H1 (cell line): ENCODE measurements at regions not wholly inside any gene's neighbourhood (a gene's known extent, or its start where the extent isn't known, plus 50 kb on each side); places are given as distances from the start of the nearest gene placed in this dataset.

ENCODE experiments used
- CTCF ChIA-PET: fragments of 300-600 bp; sonication (Branson Sonifier 250); formaldehyde crosslinking; loops from one replicate; lab custom pipeline; 2021; ENCODE audit not compliant: partially characterized antibody; lab: Charles Lee
- POLR2A ChIA-PET: fragments of 300-600 bp; sonication (Branson Sonifier 250); formaldehyde crosslinking; loops from one replicate; lab custom pipeline; 2021; ENCODE audit warnings: inconsistent platforms; ENCODE audit not compliant: partially characterized antibody; lab: Charles Lee
- DNase-seq, 2 experiments: peaks; one replicate each; pipeline versions ENCODE4 v3.0.0 to v3.0.0-alpha.2; 2010 to 2022; ENCODE audit warnings: low spot score in 2 of 2, low read depth in 1 of 2, mixed read lengths in 1 of 2
- FAIRE-seq: peaks from 2 replicates; lab custom pipeline; 2011; peaks lifted over from hg19 to GRCh38; lab: Jason Lieb, UNC
- H2AFZ ChIP-seq: 2 replicates; pipeline ENCODE4 v1.8.1; 2012; ENCODE audit warnings: low read length, inconsistent platforms
- H2AK5ac ChIP-seq: 2 replicates; pipeline ENCODE4 v1.6.1; 2013; ENCODE audit warnings: low read depth, low read length
- H2BK120ac ChIP-seq: replicated peaks from 2 replicates; pipeline ENCODE3; 2013; ENCODE audit warnings: low read depth, low read length, inconsistent platforms
- H2BK12ac ChIP-seq: 2 replicates; pipeline ENCODE4 v1.6.1; 2013; ENCODE audit warnings: low read depth, low read length
- H2BK15ac ChIP-seq: 2 replicates; pipeline ENCODE4 v1.6.1; 2013; ENCODE audit warnings: low read length
- H2BK20ac ChIP-seq: 2 replicates; pipeline ENCODE4 v1.6.1; 2013; ENCODE audit warnings: low read length
- H2BK5ac ChIP-seq: 2 replicates; pipeline ENCODE4 v1.6.1; 2013; ENCODE audit warnings: low read depth, low read length
- H3K14ac ChIP-seq: 2 replicates; pipeline ENCODE4 v1.6.1; 2013; ENCODE audit warnings: inconsistent platforms; ENCODE audit not compliant: insufficient read length
- H3K18ac ChIP-seq: 2 replicates; pipeline ENCODE4 v1.6.1; 2013; ENCODE audit warnings: low read length; ENCODE audit errors: extremely low read depth
- H3K23ac ChIP-seq: 2 replicates; pipeline ENCODE4 v1.6.1; 2013; ENCODE audit warnings: inconsistent platforms; ENCODE audit not compliant: insufficient read length
- H3K23me2 ChIP-seq: 2 replicates; pipeline ENCODE4 v1.6.1; 2013; ENCODE audit warnings: low read depth, low read length
- H3K27ac ChIP-seq: 2 replicates; pipeline ENCODE4 v1.6.1; 2011; ENCODE audit warnings: low read depth, low read length, inconsistent platforms
- H3K27me3 ChIP-seq, 4 experiments: replicated peaks in 1 of 4; 1 replicate in 1 of 4; 2 replicates in 3 of 4; pipeline versions ENCODE4 v1.6.1 to v1.8.1; 2011 to 2013; ENCODE audit warnings: low read length in 3 of 4, mild to moderate bottlenecking in 3 of 4, inconsistent platforms in 2 of 4, mixed read lengths in 2 of 4, moderate library complexity in 1 of 4; ENCODE audit not compliant: control insufficient read depth in 3 of 4, insufficient read depth in 3 of 4; ENCODE audit errors: extremely low read depth in 1 of 4
- H3K36me3 ChIP-seq, 4 experiments: 2 replicates each; pipeline versions ENCODE4 v1.6.1 to v1.8.1; 2011 to 2013; ENCODE audit warnings: mild to moderate bottlenecking in 4 of 4, low read length in 3 of 4, moderate library complexity in 2 of 4, control low read depth in 1 of 4, inconsistent platforms in 1 of 4; ENCODE audit not compliant: insufficient read depth in 4 of 4, control insufficient read depth in 2 of 4
- H3K4ac ChIP-seq: replicated peaks from 2 replicates; pipeline ENCODE3; 2013; ENCODE audit warnings: low read length, low read depth, mixed read lengths, inconsistent platforms; ENCODE audit not compliant: insufficient read length
- H3K4me1 ChIP-seq, 4 experiments: replicated peaks in 1 of 4; 1 replicate in 1 of 4; 2 replicates in 3 of 4; pipeline versions ENCODE4 v1.6.1 to v1.8.1; 2011 to 2013; ENCODE audit warnings: low read length in 3 of 4, inconsistent platforms in 2 of 4, mixed read lengths in 1 of 4; ENCODE audit not compliant: insufficient read depth in 4 of 4, control insufficient read depth in 3 of 4
- H3K4me2 ChIP-seq, 2 experiments: 2 replicates each; pipeline versions ENCODE4 v1.6.1 to v1.8.1; 2011 to 2013; ENCODE audit warnings: low read depth in 2 of 2, low read length in 2 of 2, control low read depth in 1 of 2, inconsistent platforms in 1 of 2, mild to moderate bottlenecking in 1 of 2; ENCODE audit not compliant: insufficient read depth in 1 of 2
- H3K4me3 ChIP-seq, 4 experiments: fragments of 200-600, 300-600 bp in 1 of 4; sonication (generic), shearing (Covaris generic), sonication (Bioruptor Twin) in 1 of 4; 2 replicates each; pipeline versions ENCODE4 v1.5.1 to v1.8.1; 2011 to 2016; ENCODE audit warnings: low read length in 4 of 4, low read depth in 3 of 4, control low read depth in 2 of 4, inconsistent platforms in 2 of 4, mild to moderate bottlenecking in 2 of 4, mixed read lengths in 1 of 4, moderate library complexity in 1 of 4; ENCODE audit not compliant: insufficient read depth in 2 of 4; ENCODE audit errors: extremely low read depth in 1 of 4
- H3K56ac ChIP-seq: replicated peaks from 2 replicates; pipeline ENCODE3; 2013; ENCODE audit warnings: low read depth, mild to moderate bottlenecking, mixed read lengths, low read length, inconsistent platforms; ENCODE audit not compliant: insufficient read length
- H3K79me1 ChIP-seq: 2 replicates; pipeline ENCODE4 v1.6.1; 2013; ENCODE audit warnings: low read depth, low read length, control low read depth
- H3K79me2 ChIP-seq, 2 experiments: 2 replicates each; pipeline versions ENCODE4 v1.6.1 to v1.8.1; 2012 to 2013; ENCODE audit warnings: low read length in 2 of 2, mild to moderate bottlenecking in 2 of 2, inconsistent platforms in 1 of 2; ENCODE audit not compliant: insufficient read depth in 2 of 2, control insufficient read depth in 1 of 2
- H3K9ac ChIP-seq, 4 experiments: replicated peaks in 1 of 4; 1 replicate in 1 of 4; 2 replicates in 3 of 4; pipeline versions ENCODE4 v1.6.1 to v1.8.1; 2011 to 2013; ENCODE audit warnings: low read depth in 3 of 4, low read length in 3 of 4, control low read depth in 2 of 4, mild to moderate bottlenecking in 2 of 4, moderate library complexity in 2 of 4, inconsistent platforms in 1 of 4; ENCODE audit errors: extremely low read depth in 1 of 4
- H3K9me3 ChIP-seq, 2 experiments: 2 replicates each; pipeline versions ENCODE4 v1.6.1 to v1.8.1; 2012 to 2013; ENCODE audit warnings: mild to moderate bottlenecking in 2 of 2, moderate library complexity in 2 of 2, control low read depth in 1 of 2, inconsistent platforms in 1 of 2, low read depth in 1 of 2, low read length in 1 of 2, mixed read lengths in 1 of 2; ENCODE audit not compliant: insufficient read depth in 2 of 2
- H4K20me1 ChIP-seq, 2 experiments: replicated peaks in 1 of 2; 2 replicates each; pipeline versions ENCODE3 to v1.8.1; 2011 to 2013; ENCODE audit warnings: inconsistent platforms in 2 of 2, low read length in 2 of 2, mild to moderate bottlenecking in 1 of 2; ENCODE audit not compliant: insufficient read depth in 2 of 2, control insufficient read depth in 1 of 2
- H4K5ac ChIP-seq: 2 replicates; pipeline ENCODE4 v1.6.1; 2013; ENCODE audit warnings: low read length, low read depth, mixed read lengths, inconsistent platforms; ENCODE audit not compliant: insufficient read length
- H4K8ac ChIP-seq: 2 replicates; pipeline ENCODE4 v1.8.0; 2013; ENCODE audit warnings: mild to moderate bottlenecking, moderate library complexity, low read length, inconsistent platforms; ENCODE audit not compliant: insufficient read depth; ENCODE audit errors: extremely low read depth
- H4K91ac ChIP-seq: replicated peaks from 2 replicates; pipeline ENCODE3; 2013; ENCODE audit warnings: low read length, mixed read lengths, inconsistent platforms; ENCODE audit not compliant: insufficient read length
- HDAC2 ChIP-seq, 2 experiments: fragments of 300-600 bp in 1 of 2; sonication (generic) in 1 of 2; IDR thresholded peaks; 2 replicates each; pipeline ENCODE4 v1.6.1; 2011 to 2012; ENCODE audit warnings: low read depth in 2 of 2, low read length in 2 of 2, mild to moderate bottlenecking in 2 of 2, moderate library complexity in 2 of 2, borderline replicate concordance in 1 of 2, inconsistent platforms in 1 of 2
- KDM5A ChIP-seq: fragments of 200-600 bp; IDR thresholded peaks from 2 replicates; pipeline ENCODE4 v1.7.1; 2012; ENCODE audit warnings: mild to moderate bottlenecking, low read length, inconsistent platforms, mixed read lengths
- POLR2AphosphoS5 ChIP-seq: IDR thresholded peaks from 2 replicates; pipeline ENCODE4 v1.6.1; 2011; ENCODE audit warnings: low read depth, low read length
- RAD21 ChIP-seq, 2 experiments: IDR thresholded peaks in 1 of 2; conservative IDR thresholded peaks in 1 of 2; 2 replicates each; pipeline ENCODE4 v1.6.1; 2011; ENCODE audit warnings: low read depth in 2 of 2, low read length in 2 of 2, improper control_type of control experiment in 1 of 2, inconsistent platforms in 1 of 2, mild to moderate bottlenecking in 1 of 2, moderate library complexity in 1 of 2
- RNF2 ChIP-seq: fragments of 200-900, 300-1000 bp; sonication (generic); IDR thresholded peaks from 2 replicates; pipeline ENCODE4 v1.7.1; 2016; ENCODE audit warnings: borderline replicate concordance, low read depth, mild to moderate bottlenecking, antibody characterized with exemption, low read length; ENCODE audit not compliant: poor library complexity, severe bottlenecking; ENCODE audit errors: missing control alignments
- SIN3A ChIP-seq, 2 experiments: IDR thresholded peaks in 1 of 2; conservative IDR thresholded peaks in 1 of 2; 2 replicates each; pipeline ENCODE4 v1.6.1; 2011 to 2012; ENCODE audit warnings: low read length in 2 of 2, improper control_type of control experiment in 1 of 2, low read depth in 1 of 2, mild to moderate bottlenecking in 1 of 2
- SIX5 ChIP-seq: IDR thresholded peaks from 2 replicates; pipeline ENCODE4 v1.6.1; 2011; ENCODE audit warnings: mild to moderate bottlenecking, low read depth, low read length
- WGBS, 2 experiments: shearing (Covaris generic) in 1 of 2; methylation state at CpG; one replicate each; pipeline versions ENCODE4 v1.1.6 to v1.1.7; 2013 to 2015; ENCODE audit warnings: low lambda C conversion rate in 2 of 2, mixed read lengths in 2 of 2, inconsistent platforms in 1 of 2, low coverage in 1 of 2, missing lambda C conversion rate in 1 of 2; ENCODE audit not compliant: insufficient replicate concordance in 2 of 2, insufficient coverage in 1 of 2, insufficient read length in 1 of 2; ENCODE audit errors: extremely low coverage in 1 of 2, missing lambda C conversion rate in 1 of 2; 5-methylcytosine and 5-hydroxymethylcytosine counted together

DNA sequence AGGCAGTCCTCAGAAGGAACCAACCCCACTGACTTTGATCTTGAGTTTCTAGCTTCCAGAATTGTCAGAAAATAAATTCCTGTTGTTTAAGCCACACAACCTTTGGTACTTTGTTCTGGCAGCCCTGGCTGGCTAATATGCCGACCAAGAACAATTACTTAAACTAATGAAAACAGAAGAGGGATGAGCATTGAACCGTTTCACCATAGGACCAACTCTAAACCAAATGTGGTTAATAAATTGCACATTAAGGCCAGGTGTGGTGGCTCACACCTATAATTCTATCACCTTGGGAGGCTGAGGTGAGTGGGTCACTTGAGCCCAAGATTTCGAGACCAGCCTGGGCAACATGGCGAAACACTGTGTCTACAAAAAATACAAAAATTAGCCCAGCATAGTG, 160.9 kb upstream of the RAI14 start:
- Histone ChIP-seq H3K79me1 (no peaks in the 10 kb centered on the region), H3K9ac (no peak overlapping the region), H2BK120ac (no peak overlapping the region), H3K36me3 (no peaks in the 10 kb centered on the region), H3K14ac (no peak overlapping the region), H4K5ac (no peak overlapping the region), H4K8ac (no peak overlapping the region), H3K4me2 (no peak overlapping the region), H2BK12ac (no peak overlapping the region), H3K27ac (no peak overlapping the region), H3K9me3 (no peaks in the 10 kb centered on the region), H3K18ac (no peak overlapping the region), H3K23ac (no peak overlapping the region), H2AK5ac (no peak overlapping the region), H3K4ac (no peak overlapping the region), H3K27me3 (no peaks in the 10 kb centered on the region), H4K20me1 (no peaks in the 10 kb centered on the region), H3K79me2 (no peaks in the 10 kb centered on the region), H4K91ac (no peak overlapping the region), H2BK5ac (no peak overlapping the region), H3K56ac (no peak overlapping the region), H2BK15ac (no peak overlapping the region), H2BK20ac (no peak overlapping the region), H2AFZ (no peak overlapping the region), H3K4me1 (peaks cover 5 to 12% (median 10%) of the 10 kb centered on the region in 4 experiments; a peak in 6 of 7 replicates), H3K23me2 (no peaks in the 10 kb centered on the region), H3K4me3 (no peak overlapping the region)
- WGBS, 2 experiments, result 88% methylated on average over 4 of the region's 4 CpGs; no CpG with 5 or more reads in 1 of the 2 experiments
- TF ChIP-seq KDM5A (no peak), RAD21 (IDR thresholded peaks at IDR 0.05 in 1 of 2, conservative IDR thresholded peaks at IDR 0.05 in 1 of 2; ENCODE audit: low read depth in 2 of 2, low read length in 2 of 2) (no peak), HDAC2 (IDR thresholded peaks at IDR 0.05; ENCODE audit: borderline replicate concordance in 1 of 2, low read depth in 2 of 2, low read length in 2 of 2) (no peak), SIN3A (conservative IDR thresholded peaks at IDR 0.05 in 1 of 2, IDR thresholded peaks at IDR 0.05 in 1 of 2; ENCODE audit: low read depth in 1 of 2, low read length in 2 of 2) (no peak), SIX5 (no peak), POLR2AphosphoS5 (no peak), RNF2 (no peak)
- DNase-seq, result peak in 1 of 2 experiments; percentile 6
- ChIA-PET POLR2A (interaction anchor here (0.5 to 1.3 kb wide), 2 partner anchors 60 to 420 kb away, joined by 3 to 4 read pairs; partner anchors contain the start of gene RAD1), CTCF (interaction anchor here (1.1 to 3.6 kb wide), 6 partner anchors 9 to 410 kb away, joined by 3 to 18 read pairs (median 4); no protein-coding TSS in a partner anchor)
- no peak for FAIRE-seq
